Pancreas (tissue), 10 donors: ENCODE measurements at regions not wholly inside any gene's neighbourhood (a gene's known extent, or its start where the extent isn't known, plus 50 kb on each side); places are given as distances from the start of the nearest gene placed in this dataset.

Experiments used
- ATAC-seq, 4 donors: fragments of 200-7000 bp; cut with Tn5 transposase; one replicate each; pipeline versions ENCODE4 v1.8.0 to v1.9.1; 2020; ENCODE audit warnings: mild to moderate bottlenecking in 4 of 4, moderate library complexity in 4 of 4
- DNase-seq, 6 donors: peaks; one replicate each; pipeline ENCODE4 v3.0.0-alpha.2; 2020
- FAIRE-seq: peaks from 2 replicates; lab custom pipeline; 2012; peaks lifted over from hg19 to GRCh38; lab: Jason Lieb, UNC
- H3K27ac ChIP-seq, 4 donors: fragments of 200-600 bp; sonication (generic); 1 replicate in 3 of 4; 2 replicates in 1 of 4; pipeline versions ENCODE4 v1.5.0 to v1.8.0; 2020
- H3K27me3 ChIP-seq, 4 donors: fragments of 200-600 bp; one replicate each; pipeline ENCODE4 v1.8.0; 2021
- H3K36me3 ChIP-seq, 3 donors: fragments of 200-600 bp; sonication (generic) in 1 of 3; one replicate each; pipeline versions ENCODE4 v1.5.0 to v1.8.0; 2020 to 2021
- H3K4me1 ChIP-seq, 3 donors: fragments of 200-600 bp; one replicate each; pipeline ENCODE4 v1.8.0; 2021
- H3K4me3 ChIP-seq, 4 donors: fragments of 200-600 bp; sonication (generic) in 2 of 4; one replicate each; pipeline versions ENCODE4 v1.5.0 to v1.8.0; 2020 to 2021
- H3K9me3 ChIP-seq, 4 donors: fragments of 200-600 bp; one replicate each; pipeline ENCODE4 v1.8.0; 2021
- whole genome bisulfite sequencing, 2 donors: extraction: QIAGEN DNeasy Blood & Tissue Kit; methylation state at CpG; one replicate each; pipeline ENCODE4 v1.1.7; 2013; 5-methylcytosine and 5-hydroxymethylcytosine counted together
- intact Hi-C, 3 donors: fragments of 100-400 bp; cut with DNase I; formaldehyde crosslinking; loops; one replicate each; pipeline versions ENCODE4 v1.11.1 to v1.14.2; 2022
- TF ChIP-seq, protein P1 (sequence below), 4 donors: fragments of 200-600 bp; sonication (generic) in 3 of 4; IDR thresholded peaks; one replicate each; pipeline versions ENCODE4 v1.5.0 to v1.8.0; 2021; ENCODE audit warnings: antibody characterized with exemption in 4 of 4
- donor health status: healthy with polysubstance abuse.
- donor health status: DM: no; HTN: no; CAD: no; lungs with moderate emphysema.
- donor health status: DM: no; HTN: no; CAD: no.
- donor health status: control.
- donor health status: control.
- donor health status: Bipolar disorder and iron deficiency.
- donor health status: DM: yes; HTN: yes; CAD: no.
- donor health status: DM: no; HTN: no; CAD: no.
- donor health status: DM: no; HTN: no; CAD: no.
- donor health status: DM: yes; HTN: yes; CAD: no.

DNA sequence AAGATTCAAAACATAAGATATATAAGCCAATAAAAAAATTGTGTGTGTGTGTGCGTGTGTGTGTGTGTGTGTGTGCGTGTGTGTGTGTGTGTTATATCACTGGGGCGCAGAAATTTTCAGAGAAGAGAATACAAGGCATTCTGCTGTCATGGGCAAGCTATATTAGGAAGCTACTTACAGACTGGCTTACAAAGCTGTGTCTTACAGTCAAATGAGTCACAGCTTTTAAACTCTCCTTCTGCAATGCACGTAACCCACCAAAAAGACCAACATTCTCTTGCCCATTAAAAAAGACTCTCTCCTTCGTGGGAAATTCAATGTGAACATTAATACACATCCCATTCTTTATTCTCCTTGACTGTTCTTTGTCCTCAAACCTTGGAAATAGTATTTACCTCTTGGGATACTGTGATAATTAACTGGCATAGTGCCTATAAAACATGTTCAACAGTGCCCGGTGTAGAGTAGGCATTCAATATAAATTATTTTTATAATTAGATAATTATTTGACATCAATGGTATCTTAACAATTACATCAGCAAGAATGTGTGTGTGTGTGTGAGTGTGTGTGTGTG is 860.4 kb upstream of the SOX9 start:
- Histone ChIP-seq H3K27ac (no peak overlapping the region), H3K9me3 (no peaks in the 10 kb centered on the region), H3K4me3 (no peak overlapping the region), H3K4me1 (no peaks in the 10 kb centered on the region), H3K36me3 (no peaks in the 10 kb centered on the region), H3K27me3 (no peaks in the 10 kb centered on the region)
- 37 to 45% methylated on average over 6 of the region's 6 CpGs for WGBS, 2 donors
- intact Hi-C loops, result no loop called here
- TF ChIP-seq, protein P1, sequence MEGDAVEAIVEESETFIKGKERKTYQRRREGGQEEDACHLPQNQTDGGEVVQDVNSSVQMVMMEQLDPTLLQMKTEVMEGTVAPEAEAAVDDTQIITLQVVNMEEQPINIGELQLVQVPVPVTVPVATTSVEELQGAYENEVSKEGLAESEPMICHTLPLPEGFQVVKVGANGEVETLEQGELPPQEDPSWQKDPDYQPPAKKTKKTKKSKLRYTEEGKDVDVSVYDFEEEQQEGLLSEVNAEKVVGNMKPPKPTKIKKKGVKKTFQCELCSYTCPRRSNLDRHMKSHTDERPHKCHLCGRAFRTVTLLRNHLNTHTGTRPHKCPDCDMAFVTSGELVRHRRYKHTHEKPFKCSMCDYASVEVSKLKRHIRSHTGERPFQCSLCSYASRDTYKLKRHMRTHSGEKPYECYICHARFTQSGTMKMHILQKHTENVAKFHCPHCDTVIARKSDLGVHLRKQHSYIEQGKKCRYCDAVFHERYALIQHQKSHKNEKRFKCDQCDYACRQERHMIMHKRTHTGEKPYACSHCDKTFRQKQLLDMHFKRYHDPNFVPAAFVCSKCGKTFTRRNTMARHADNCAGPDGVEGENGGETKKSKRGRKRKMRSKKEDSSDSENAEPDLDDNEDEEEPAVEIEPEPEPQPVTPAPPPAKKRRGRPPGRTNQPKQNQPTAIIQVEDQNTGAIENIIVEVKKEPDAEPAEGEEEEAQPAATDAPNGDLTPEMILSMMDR (IDR thresholded peaks at IDR 0.05), result no peak
- DNase-seq (no peak), ATAC-seq (no peak), FAIRE-seq (no peak)

DNA sequence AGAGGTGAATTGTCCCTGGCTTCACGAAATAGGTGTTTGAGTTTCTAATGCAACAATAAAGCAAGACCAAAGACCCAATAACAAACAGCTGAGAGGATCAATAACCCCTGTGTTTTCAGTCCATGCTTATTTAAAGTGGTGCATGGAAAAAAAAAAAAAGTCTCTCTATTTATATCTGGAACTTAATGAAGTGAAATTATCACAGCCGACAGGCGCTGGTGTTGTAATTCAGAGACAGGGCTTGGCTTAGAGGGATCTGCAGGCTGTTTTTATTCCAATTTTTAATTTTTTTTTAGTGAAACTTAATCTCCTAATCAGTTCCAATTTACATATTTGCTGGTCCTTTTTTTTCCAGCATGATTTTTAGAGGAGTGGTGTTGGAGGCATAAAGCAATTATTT is 858.2 kb upstream of the SOX9 start:
- Histone ChIP-seq H3K4me3 (no peak overlapping the region), H3K4me1 (no peaks in the 10 kb centered on the region), H3K27ac (no peak overlapping the region), H3K9me3 (no peaks in the 10 kb centered on the region), H3K36me3 (no peaks in the 10 kb centered on the region), H3K27me3 (no peaks in the 10 kb centered on the region)
- DNase-seq (no peak), FAIRE-seq (no peak), ATAC-seq (no peak)
- 75 to 81% methylated on average over 3 of the region's 3 CpGs for WGBS, 2 donors
- TF ChIP-seq, protein P1 (IDR thresholded peaks at IDR 0.05), result no peak
- intact Hi-C loops, result no loop called here

DNA sequence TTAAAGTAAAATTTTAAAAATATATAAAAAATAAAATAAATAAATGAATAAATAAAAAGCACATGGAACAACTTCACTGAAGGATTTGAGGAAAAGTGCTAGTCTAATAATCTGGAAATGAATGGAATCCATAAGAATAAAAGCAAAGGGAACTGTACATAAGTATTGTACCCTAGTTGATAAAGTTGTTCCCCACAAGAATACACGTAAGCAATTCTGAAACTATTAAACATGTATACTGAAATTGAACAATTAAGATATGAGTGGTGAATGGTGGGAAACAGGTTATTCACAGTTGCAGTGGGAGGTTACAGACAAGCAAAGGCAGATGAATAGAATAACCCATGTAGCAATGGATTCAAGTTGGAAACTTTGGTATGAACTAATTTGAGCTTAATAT is 853.2 kb upstream of the SOX9 start:
- no peaks in the 10 kb centered on the region for H3K9me3 ChIP-seq

DNA sequence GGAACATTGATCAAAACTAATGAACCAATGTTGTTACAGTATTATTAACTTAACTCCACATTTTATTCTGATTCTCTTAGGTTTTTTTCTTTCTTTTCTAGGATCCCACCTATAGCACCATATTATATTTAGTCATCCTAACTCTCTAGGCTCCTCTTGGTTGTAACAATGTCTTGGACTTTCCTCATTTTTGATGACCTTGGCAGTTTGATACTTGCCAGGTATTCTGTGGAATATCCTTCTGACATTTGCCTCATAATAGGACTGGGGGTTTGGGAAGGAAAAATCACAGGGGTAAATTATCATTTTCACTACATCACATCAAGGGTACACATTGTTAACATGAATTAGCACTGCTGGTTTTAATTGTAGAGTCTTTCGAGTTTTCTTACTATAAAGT is 851.6 kb upstream of the SOX9 start:
- no peak overlapping the region for H3K27ac ChIP-seq
- no peak for DNase-seq
- TF ChIP-seq, protein P1 (IDR thresholded peaks at IDR 0.05), result no peak
- H3K27me3 ChIP-seq, result no peaks in the 10 kb centered on the region
- intact Hi-C loops, result no loop called here
- H3K4me1 ChIP-seq, result no peaks in the 10 kb centered on the region
- FAIRE-seq, result no peak
- no peaks in the 10 kb centered on the region for H3K9me3 ChIP-seq
- ATAC-seq, result no peak
- no peak overlapping the region for H3K4me3 ChIP-seq
- no peaks in the 10 kb centered on the region for H3K36me3 ChIP-seq
- 68 to 78% methylated on average over 1 of the region's 1 CpG for WGBS, 2 donors

More for the DNA sequence above, 853.2 kb upstream of the SOX9 start:
- no peaks in the 10 kb centered on the region for H3K4me1 ChIP-seq
- FAIRE-seq (no peak), ATAC-seq (no peak), DNase-seq (no peak)
- 50 to 63% methylated on average over 1 of the region's 1 CpG for WGBS, 2 donors
- H3K27me3 ChIP-seq, result no peaks in the 10 kb centered on the region
- intact Hi-C loops, result no loop called here
- no peaks in the 10 kb centered on the region for H3K36me3 ChIP-seq
- H3K4me3 ChIP-seq, result no peak overlapping the region
- TF ChIP-seq, protein P1 (IDR thresholded peaks at IDR 0.05), result no peak
- H3K27ac ChIP-seq, result no peak overlapping the region

DNA sequence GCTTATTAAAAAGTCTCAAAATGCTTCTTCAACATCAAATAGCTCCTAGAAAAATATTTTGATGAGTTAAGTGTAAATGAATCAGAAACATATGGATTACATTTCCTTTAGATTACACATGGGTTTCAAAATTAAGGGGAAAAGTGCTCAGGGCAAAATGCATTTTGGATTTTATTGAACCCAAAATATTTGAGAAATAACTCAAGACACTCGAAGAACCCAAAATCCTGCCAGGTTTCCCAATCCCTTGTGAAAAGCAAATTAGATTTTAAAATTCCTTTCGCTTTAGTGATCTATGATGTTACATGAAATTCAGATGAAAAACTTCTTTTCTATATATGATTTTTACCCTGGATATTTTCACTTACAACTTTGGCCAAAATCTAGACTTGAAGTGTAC is 847.4 kb upstream of the SOX9 start:
- TF ChIP-seq, protein P1 (IDR thresholded peaks at IDR 0.05), result no peak
- Histone ChIP-seq H3K36me3 (no peaks in the 10 kb centered on the region), H3K27ac (no peak overlapping the region), H3K9me3 (no peaks in the 10 kb centered on the region), H3K4me1 (no peaks in the 10 kb centered on the region), H3K27me3 (no peaks in the 10 kb centered on the region), H3K4me3 (no peak overlapping the region)
- intact Hi-C loops, result no loop called here
- WGBS, 2 donors, result 79 to 88% methylated on average over 2 of the region's 2 CpGs
- ATAC-seq, result no peak
- FAIRE-seq, result no peak
- DNase-seq, result no peak
